ENCODE measurements at regions not wholly inside any gene's neighbourhood (a gene's known extent, or its start where the extent isn't known, plus 50 kb on each side); places are given as distances from the start of the nearest gene placed in this dataset.

DNA sequence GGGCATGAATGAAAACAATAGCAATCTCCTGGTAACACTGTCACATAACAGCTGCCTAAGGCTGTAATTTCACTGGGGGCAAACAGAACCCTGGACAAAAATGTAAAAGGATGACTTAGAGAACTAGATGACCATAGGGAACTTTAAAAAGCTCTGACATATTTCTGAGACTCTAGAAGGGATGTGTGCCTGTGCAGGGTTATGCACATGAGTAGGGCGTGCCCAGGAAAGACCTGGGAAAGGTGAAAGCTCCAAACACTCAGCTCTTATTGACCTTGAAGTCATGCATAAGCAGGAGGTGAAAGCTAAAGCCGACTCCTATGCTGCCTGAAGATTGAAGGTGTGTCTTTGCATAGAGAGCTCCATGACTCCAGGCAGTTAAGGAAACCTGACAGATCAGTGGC is 118.4 kb upstream of the BTBD3 start:
- TF ChIP-seq CTCF (conservative IDR thresholded peaks at IDR 0.05; ENCODE audit: low read depth, low read length), result no peak
- H3K4me3 ChIP-seq (ENCODE audit: low read length), result no peak overlapping the region
- DNase-seq (ENCODE audit: low read depth), result no peak

DNA sequence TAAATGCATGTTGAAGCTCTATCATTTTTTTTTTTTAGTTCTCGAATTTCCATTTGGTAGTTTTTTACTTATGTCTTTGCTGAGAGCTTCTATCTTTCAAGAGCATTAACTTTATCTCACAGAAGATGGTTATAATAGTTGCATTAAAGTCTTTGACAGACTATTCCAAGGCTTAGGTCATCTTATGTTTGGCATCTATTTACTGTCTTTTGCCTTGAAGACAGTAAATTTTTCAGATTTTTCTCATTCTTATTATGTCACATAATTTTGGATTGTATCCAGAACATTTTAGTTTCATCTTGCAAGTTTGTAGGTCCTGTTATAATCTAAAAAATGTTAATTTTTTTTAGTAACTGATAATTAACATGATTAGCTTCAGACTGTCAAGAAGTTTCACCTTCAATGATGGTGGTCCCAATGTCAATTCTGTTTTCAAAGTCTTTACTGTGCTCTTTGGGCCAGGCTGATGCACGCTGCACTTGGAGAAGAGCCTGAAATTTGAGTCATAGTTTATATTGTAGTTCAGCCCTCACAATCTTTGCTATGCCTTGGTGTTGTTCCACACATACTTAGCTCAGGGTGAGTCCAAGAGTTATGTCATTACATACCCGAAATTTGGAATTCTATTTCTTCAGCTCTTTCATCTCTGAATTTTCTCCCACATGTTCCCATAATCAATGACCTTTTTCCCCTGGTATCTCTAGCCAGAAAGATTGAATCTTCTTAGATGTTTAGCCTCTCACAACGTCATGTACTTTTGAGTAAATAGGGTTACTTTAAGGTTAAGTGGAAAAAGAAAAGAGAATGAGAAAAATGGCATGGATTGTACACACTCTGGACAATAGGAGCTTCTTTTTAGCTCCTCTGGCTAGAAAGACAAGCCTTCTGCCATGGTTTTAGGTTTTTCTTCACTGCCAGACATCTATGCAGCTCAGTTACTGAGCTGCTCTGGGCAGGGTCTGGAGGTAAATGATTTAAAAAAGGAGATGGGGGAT is 110.3 kb upstream of the BTBD3 start:
- H3K4me3 ChIP-seq (ENCODE audit: low read length), result no peak overlapping the region
- TF ChIP-seq CTCF (conservative IDR thresholded peaks at IDR 0.05; ENCODE audit: low read depth, low read length), result no peak
- DNase-seq (ENCODE audit: low read depth), result no peak

DNA sequence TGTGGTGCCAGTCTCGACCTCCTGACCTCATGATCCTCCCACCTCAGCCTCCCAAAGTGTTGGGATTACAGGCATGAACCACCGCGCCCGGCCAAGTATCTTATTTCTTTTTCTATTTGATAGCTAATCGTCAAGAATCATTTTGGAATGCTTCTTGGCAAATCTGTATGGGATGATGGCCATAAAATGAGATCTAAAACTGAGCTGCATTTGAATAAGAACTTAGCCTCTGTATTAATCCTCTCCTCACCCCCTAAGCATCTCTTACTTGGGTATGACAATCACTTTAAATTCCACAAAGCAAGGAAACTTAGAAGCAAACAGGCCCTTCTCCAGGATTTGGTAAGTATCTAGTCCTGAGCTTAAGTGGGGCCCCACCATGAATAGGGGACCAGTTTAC is 108.9 kb upstream of the BTBD3 start:
- TF ChIP-seq CTCF (conservative IDR thresholded peaks at IDR 0.05; ENCODE audit: low read depth, low read length), result no peak
- H3K4me3 ChIP-seq (ENCODE audit: low read length), result no peak overlapping the region
- no peak for DNase-seq (ENCODE audit: low read depth)

- DNase-seq (ENCODE audit: low read depth), result no peak
- H3K4me3 ChIP-seq (ENCODE audit: low read length), result no peak overlapping the region
- TF ChIP-seq CTCF (conservative IDR thresholded peaks at IDR 0.05; ENCODE audit: low read depth, low read length), result no peak
These were observed 107.2 kb upstream of the BTBD3 start for GRCh38 chr20:11810311-11811083.

DNA sequence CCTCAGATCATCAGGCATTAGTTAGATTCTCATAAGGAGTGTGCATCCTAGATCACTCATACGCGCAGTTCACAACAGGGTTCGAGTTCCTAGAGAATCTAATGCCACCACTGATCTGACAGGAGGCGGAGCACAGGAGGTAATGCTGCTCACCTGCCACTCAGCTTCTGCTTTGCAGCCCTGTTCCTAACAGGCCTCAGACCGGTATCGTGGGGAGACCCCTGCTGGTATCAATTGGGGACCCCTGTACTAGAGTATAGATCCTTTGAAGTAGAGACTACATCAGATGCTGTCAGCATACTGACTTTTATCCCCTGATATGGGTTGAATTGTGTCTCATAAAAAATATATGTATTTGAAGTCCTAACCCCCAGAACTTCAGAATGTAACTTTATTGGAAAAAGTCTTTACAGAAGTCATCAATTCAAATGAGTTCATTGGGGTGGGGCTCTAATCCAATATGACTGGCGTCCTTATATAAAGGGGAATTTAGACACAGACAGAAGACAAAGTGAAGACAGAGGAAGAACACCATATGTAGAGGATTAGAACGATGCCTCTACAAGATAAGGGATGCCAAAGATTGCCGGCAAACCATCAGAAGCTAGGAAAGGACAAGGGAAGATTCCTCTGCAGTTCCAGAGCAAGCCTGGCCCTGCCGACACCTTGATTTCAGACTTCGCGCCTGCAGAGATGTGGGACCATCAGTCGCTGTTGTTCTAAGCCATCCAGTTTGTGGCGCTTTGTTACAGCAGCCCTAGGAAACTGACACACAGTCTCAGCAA is 104.4 kb upstream of the BTBD3 start:
- H3K4me3 ChIP-seq (ENCODE audit: low read length), result no peak overlapping the region
- no peak for DNase-seq (ENCODE audit: low read depth)
- TF ChIP-seq CTCF (conservative IDR thresholded peaks at IDR 0.05; ENCODE audit: low read depth, low read length), result no peak

- DNase-seq (ENCODE audit: low read depth), result no peak
- TF ChIP-seq CTCF (conservative IDR thresholded peaks at IDR 0.05; ENCODE audit: low read depth, low read length), result no peak
- H3K4me3 ChIP-seq (ENCODE audit: low read length), result no peak overlapping the region
These were observed 103.4 kb upstream of the BTBD3 start for GRCh38 chr20:11814267-11814666.
